Activated CD8-positive, alpha-beta memory T cell treated with anti-CD3 and anti-CD28 coated beads for 48 hours (primary cell): ENCODE measurements at regions not wholly inside any gene's neighbourhood (a gene's known extent, or its start where the extent isn't known, plus 50 kb on each side); places are given as distances from the start of the nearest gene placed in this dataset.

ENCODE experiments used
- DNase-seq, 3 experiments: peaks; one replicate each; pipeline ENCODE4 v3.0.0-alpha.2; 2020; ENCODE audit warnings: low read depth in 2 of 3, low spot score in 2 of 3

GRCh38 chr18:11269257-11269656, 119.9 kb upstream of the PIEZO2 start:
- no peak for DNase-seq

DNA sequence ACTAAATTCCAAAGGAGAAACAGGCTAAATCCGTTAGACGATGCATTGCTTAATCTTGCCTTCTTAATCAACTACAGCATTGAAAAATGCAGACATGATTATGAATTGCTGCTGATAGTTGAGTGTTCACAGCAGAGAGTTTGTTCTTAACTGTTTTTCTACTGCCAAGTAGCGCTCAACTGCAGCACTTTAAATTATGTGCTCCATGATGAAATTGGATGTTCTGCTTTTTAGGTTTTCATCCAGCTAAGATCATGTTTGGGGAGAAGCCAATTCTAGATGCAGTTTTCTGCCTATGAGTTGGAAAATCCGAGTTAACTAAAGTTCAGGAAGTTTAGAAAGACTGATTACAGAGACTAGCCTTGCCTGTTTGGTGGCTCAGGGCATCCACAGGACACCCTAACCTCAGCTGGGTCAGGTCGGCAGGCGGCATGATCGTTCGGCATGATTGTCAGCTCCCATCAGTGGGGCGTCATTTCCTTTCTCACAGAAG, 119.4 kb upstream of the PIEZO2 start:
- DNase-seq = no peak

GRCh38 chr18:11268153-11268552, 118.8 kb upstream of the PIEZO2 start:
- DNase-seq = no peak

DNA sequence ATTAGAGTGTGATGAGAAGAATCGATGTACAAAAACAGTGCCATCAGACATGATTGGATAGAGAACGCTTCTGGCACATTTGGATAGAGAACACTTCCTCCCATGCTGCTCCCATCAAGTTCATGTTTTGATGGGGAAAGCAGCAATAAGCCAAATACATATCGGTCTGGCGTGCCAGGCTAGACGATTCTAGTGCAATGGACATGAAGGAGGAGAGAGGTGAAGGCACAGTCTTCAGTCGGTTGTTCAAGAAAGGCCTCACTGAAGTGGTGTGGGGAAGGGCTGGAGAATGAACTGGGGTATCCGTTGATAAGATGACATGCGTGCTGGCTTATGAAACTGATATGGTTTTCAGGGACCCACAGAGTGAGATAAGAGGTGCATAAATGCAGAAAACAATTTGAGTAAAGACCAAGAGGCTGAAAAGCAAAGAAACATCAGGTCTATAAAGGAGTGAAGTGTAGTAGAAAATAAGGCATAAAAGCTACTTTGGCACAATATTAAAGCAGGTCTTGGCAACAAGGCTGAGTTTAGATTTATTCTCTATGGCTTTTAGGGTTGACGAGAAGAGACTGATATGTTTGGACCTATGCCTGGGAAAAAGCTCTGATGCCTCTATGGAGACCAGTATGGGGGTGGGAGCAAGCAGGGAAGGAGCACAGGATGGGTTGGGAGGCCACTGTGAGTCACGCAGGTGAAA, 117.6 kb upstream of the PIEZO2 start:
- DNase-seq = no peak

GRCh38 chr18:11261486-11261885, 112.1 kb upstream of the PIEZO2 start:
- DNase-seq = no peak

- no peak for DNase-seq
These were observed 111.6 kb upstream of the PIEZO2 start for GRCh38 chr18:11260961-11261461.

GRCh38 chr18:11259469-11260150, 110.2 kb upstream of the PIEZO2 start:
- DNase-seq = no peak

GRCh38 chr18:11258039-11258610, 108.8 kb upstream of the PIEZO2 start:
- no peak for DNase-seq

GRCh38 chr18:11256251-11256650, 106.9 kb upstream of the PIEZO2 start:
- DNase-seq = no peak

GRCh38 chr18:11251891-11252270, 102.5 kb upstream of the PIEZO2 start:
- no peak for DNase-seq

DNA sequence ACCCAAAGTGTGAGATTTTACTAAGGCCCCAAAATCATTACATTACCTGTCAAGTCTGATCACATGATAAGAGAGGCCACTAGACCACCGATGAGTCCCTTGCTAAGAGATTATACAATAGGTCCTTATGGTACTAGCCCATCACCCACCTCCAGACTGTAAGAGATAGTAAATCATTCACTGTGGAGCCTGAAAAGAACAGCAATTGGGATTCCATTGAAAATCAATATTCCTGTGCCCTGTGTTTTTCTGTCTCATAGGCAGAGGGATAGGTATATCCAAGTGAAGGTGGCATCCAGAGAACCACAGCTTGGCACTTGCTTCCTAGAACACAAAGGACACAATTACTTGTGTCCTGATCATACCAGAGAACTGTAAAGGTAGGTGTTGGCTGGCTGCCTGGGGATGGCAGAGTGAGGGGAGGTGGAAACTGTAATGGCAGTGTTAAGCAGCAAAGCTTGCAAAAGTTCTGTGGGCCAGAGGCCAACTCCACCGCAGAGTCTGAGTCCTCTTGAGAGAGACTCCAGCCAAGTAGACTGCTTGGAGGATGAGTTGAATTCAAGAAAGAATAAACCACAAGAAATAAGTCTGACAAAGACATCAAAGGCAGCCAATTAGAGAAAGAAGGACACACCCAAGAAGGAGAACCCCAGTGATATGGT, 102.0 kb upstream of the PIEZO2 start:
- no peak for DNase-seq

- no peak for DNase-seq
These were observed 100.0 kb upstream of the PIEZO2 start for GRCh38 chr18:11249391-11249790.

- no peak for DNase-seq
These were observed 98.1 kb upstream of the PIEZO2 start for GRCh38 chr18:11247381-11247970.

DNA sequence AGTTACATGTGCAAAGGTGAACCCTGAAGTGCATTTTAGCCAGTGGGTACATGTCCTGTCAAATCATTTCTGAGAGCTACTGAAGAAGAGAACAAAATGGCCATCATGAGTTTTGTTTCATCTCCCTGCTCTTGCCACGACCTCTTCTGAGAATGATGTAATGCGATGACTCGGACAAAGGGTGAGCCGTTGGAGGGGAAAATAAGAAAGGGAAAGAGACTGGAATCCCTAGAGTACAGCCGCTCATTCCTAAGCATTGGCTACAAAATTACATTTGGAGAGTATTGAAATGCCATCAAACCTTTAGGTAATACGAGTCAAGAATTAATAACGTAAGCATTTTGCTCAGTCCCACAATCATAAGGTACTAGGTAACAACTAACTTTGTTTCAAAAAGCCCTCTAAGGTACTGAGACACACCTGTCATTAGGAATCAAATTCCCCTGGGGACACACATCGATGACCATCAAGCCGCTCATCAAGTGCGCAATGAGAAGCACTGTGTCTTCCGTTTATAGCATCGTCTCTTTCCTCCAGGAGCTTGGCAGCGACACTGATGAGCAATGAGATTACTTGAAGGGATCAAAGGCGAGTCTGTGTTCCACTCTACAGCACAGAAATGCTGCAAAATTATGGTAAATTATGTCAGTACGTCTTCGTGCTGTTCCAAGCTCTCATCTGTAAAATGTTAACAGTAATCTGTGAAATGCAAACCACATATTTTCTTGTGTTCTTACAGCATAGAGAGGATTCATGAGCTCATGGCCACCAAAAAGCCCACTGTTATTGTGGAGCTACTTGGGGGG, 97.3 kb upstream of the PIEZO2 start:
- DNase-seq = no peak

- DNase-seq = no peak
These were observed 96.5 kb upstream of the PIEZO2 start for GRCh38 chr18:11245879-11246278.

DNA sequence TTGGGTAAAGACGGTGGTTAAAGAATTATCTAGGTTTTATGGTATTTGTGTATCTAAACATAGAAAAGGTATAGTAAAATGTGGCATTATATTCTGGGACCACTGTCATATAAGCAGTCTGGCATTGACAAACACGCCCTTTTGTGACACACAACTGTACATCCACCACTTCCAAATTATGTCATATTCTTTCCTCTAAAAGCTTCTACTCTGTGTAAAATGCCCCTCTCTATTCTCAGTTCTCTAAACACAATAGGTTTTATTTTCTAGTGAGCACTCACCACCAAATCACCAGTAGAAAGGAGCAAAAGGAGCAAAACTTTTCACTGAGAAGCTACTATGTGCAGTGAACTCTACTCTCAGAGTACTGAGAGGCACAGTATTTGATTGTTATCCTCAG, 88.1 kb upstream of the PIEZO2 start:
- no peak for DNase-seq

DNA sequence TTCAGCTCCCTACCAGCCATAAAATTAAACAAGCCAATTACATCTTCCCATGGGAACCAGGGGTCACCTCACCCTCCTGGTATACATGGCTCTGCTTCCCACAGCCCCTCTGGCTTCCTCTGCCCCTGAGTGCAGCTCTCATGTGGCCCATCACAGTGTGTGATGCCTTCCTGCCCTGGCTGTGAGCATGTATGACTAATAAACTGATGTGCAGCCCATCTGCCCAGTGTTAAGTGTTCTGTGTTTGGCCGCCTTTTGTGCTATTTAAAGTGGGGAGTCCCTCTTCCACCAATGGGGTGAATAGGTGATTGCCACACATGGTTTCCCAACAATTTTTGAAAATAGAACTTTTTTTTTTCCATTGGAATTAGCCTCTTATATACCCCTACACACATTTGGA, 87.7 kb upstream of the PIEZO2 start:
- no peak for DNase-seq

GRCh38 chr18:11224153-11224552, 74.8 kb upstream of the PIEZO2 start:
- DNase-seq = no peak

DNA sequence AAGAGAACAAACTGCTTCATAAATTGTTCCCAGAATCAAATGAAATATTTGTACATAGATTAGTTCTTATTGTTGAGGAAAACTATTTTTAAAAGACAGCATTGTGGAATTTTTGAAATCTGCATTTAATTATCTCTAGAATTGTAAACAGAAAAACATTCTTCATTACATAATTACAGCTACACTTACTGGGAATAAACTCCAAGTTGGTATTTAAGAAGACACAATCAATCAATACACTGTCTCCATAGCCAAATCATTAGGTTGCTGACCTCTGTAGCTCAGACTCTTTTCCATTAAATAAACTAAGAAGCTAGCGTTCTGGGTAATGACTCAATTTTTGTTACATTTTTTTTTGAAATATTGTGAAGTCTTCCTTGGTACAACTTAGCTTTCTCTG, 70.2 kb upstream of the PIEZO2 start:
- no peak for DNase-seq

GRCh38 chr18:11215216-11215615, 65.8 kb upstream of the PIEZO2 start:
- no peak for DNase-seq

- DNase-seq = no peak
These were observed 54.7 kb upstream of the PIEZO2 start for GRCh38 chr18:11204020-11204419.
